Mesenchymal stem cell (in vitro differentiated cells and primary cell): ENCODE measurements at regions not wholly inside any gene's neighbourhood (a gene's known extent, or its start where the extent isn't known, plus 50 kb on each side); places are given as distances from the start of the nearest gene placed in this dataset.

Experiments used
- DNase-seq: peaks from one replicate; pipeline ENCODE4 v3.0.0-alpha.2; 2013
- H2AFZ ChIP-seq: one replicate; pipeline ENCODE4 v1.6.1; 2013; ENCODE audit warnings: low read depth, mild to moderate bottlenecking, control low read depth, inconsistent platforms, low read length, moderate library complexity
- H2AK5ac ChIP-seq: 2 replicates; pipeline ENCODE4 v1.6.1; 2013; ENCODE audit warnings: low read length, moderate library complexity, mild to moderate bottlenecking, inconsistent platforms; ENCODE audit not compliant: severe bottlenecking
- H2BK120ac ChIP-seq: one replicate; pipeline ENCODE4 v1.6.1; 2013; ENCODE audit warnings: low read depth, mild to moderate bottlenecking, inconsistent platforms, low read length, moderate library complexity
- H2BK12ac ChIP-seq, 2 experiments: one replicate each; pipeline ENCODE4 v1.6.1; 2013; ENCODE audit warnings: inconsistent platforms in 2 of 2, low read length in 2 of 2, mild to moderate bottlenecking in 2 of 2, moderate library complexity in 2 of 2, control low read depth in 1 of 2
- H2BK15ac ChIP-seq: one replicate; pipeline ENCODE4 v1.6.1; 2013; ENCODE audit warnings: mild to moderate bottlenecking, low read depth, inconsistent platforms; ENCODE audit not compliant: poor library complexity, severe bottlenecking
- H2BK5ac ChIP-seq: 2 replicates; pipeline ENCODE4 v1.6.1; 2013; ENCODE audit warnings: low read depth, mild to moderate bottlenecking, low read length, control low read depth, inconsistent platforms; ENCODE audit not compliant: poor library complexity, severe bottlenecking
- H3K14ac ChIP-seq, 2 experiments: one replicate each; pipeline ENCODE4 v1.6.1; 2013; ENCODE audit warnings: inconsistent platforms in 2 of 2, low read length in 2 of 2, control low read depth in 1 of 2, mild to moderate bottlenecking in 1 of 2, moderate library complexity in 1 of 2
- H3K18ac ChIP-seq, 2 experiments: one replicate each; pipeline ENCODE4 v1.6.1; 2013; ENCODE audit warnings: inconsistent platforms in 2 of 2, low read length in 2 of 2, control low read depth in 1 of 2, low read depth in 1 of 2, mild to moderate bottlenecking in 1 of 2
- H3K23ac ChIP-seq, 2 experiments: one replicate each; pipeline ENCODE4 v1.6.1; 2013; ENCODE audit warnings: inconsistent platforms in 2 of 2, low read length in 2 of 2, mild to moderate bottlenecking in 2 of 2, moderate library complexity in 2 of 2, control low read depth in 1 of 2
- H3K27ac ChIP-seq: 2 replicates; pipeline ENCODE4 v1.5.1; 2013; ENCODE audit warnings: mild to moderate bottlenecking, moderate library complexity, low read length, control low read depth, inconsistent platforms; ENCODE audit not compliant: poor library complexity, severe bottlenecking
- H3K27me3 ChIP-seq, 2 experiments: 2 replicates each; pipeline versions ENCODE4 v1.6.1 to v1.7.0; 2013; ENCODE audit warnings: low read length in 2 of 2, mild to moderate bottlenecking in 2 of 2, moderate library complexity in 2 of 2, control low read depth in 1 of 2, inconsistent platforms in 1 of 2; ENCODE audit not compliant: control insufficient read depth in 1 of 2, insufficient read depth in 1 of 2
- H3K36me3 ChIP-seq, 2 experiments: 2 replicates each; pipeline versions ENCODE4 v1.6.1 to v1.7.0; 2013; ENCODE audit warnings: low read length in 2 of 2, control low read depth in 1 of 2, inconsistent platforms in 1 of 2, low read depth in 1 of 2, mild to moderate bottlenecking in 1 of 2; ENCODE audit not compliant: insufficient read depth in 2 of 2, control insufficient read depth in 1 of 2
- H3K4ac ChIP-seq, 2 experiments: one replicate each; pipeline ENCODE4 v1.6.1; 2013; ENCODE audit warnings: inconsistent platforms in 2 of 2, low read length in 2 of 2, mild to moderate bottlenecking in 2 of 2, moderate library complexity in 2 of 2, control low read depth in 1 of 2, low read depth in 1 of 2
- H3K4me1 ChIP-seq: 2 replicates; pipeline ENCODE4 v1.6.1; 2013; ENCODE audit warnings: low read depth, low read length, control low read depth; ENCODE audit not compliant: control insufficient read depth, insufficient read depth
- H3K4me2 ChIP-seq: 2 replicates; pipeline ENCODE4 v1.6.1; 2013; ENCODE audit warnings: low read length, mild to moderate bottlenecking, inconsistent platforms; ENCODE audit not compliant: poor library complexity, severe bottlenecking
- H3K4me3 ChIP-seq, 2 experiments: 2 replicates each; pipeline versions ENCODE4 v1.5.1 to v1.7.0; 2013; ENCODE audit warnings: low read length in 2 of 2, mild to moderate bottlenecking in 2 of 2, control low read depth in 1 of 2, low read depth in 1 of 2; ENCODE audit not compliant: insufficient read depth in 1 of 2
- H3K79me1 ChIP-seq: replicated peaks from 2 replicates; pipeline ENCODE4 v1.6.1; 2013; ENCODE audit warnings: mild to moderate bottlenecking, control low read depth, low read length, inconsistent platforms; ENCODE audit not compliant: poor library complexity, severe bottlenecking
- H3K9ac ChIP-seq: 2 replicates; pipeline ENCODE4 v1.7.0; 2013; ENCODE audit warnings: mild to moderate bottlenecking, low read length, moderate library complexity
- H3K9me3 ChIP-seq: 2 replicates; pipeline ENCODE4 v1.7.0; 2013; ENCODE audit warnings: mild to moderate bottlenecking, low read length; ENCODE audit not compliant: control insufficient read depth
- H4K8ac ChIP-seq: one replicate; pipeline ENCODE4 v1.6.1; 2013; ENCODE audit warnings: inconsistent platforms, mild to moderate bottlenecking, low read length, moderate library complexity
- H4K91ac ChIP-seq: one replicate; pipeline ENCODE4 v1.6.1; 2013; ENCODE audit warnings: mild to moderate bottlenecking, low read length, inconsistent platforms
- WGBS: methylation state at CpG from one replicate; pipeline ENCODE4 v1.1.7; 2013; ENCODE audit warnings: mixed read lengths; 5-methylcytosine and 5-hydroxymethylcytosine counted together

- Histone ChIP-seq H2BK15ac (no peak overlapping the region), H3K23ac (no peak overlapping the region), H2BK5ac (no peak overlapping the region), H2BK120ac (no peak overlapping the region), H4K91ac (no peak overlapping the region), H3K4me3 (no peak overlapping the region), H3K9me3 (no peaks in the 10 kb centered on the region), H3K14ac (no peak overlapping the region), H3K4me1 (no peaks in the 10 kb centered on the region), H3K27me3 (no peaks in the 10 kb centered on the region), H3K4me2 (no peak overlapping the region), H2AFZ (no peak overlapping the region), H3K4ac (no peak overlapping the region), H3K79me1 (no peaks in the 10 kb centered on the region), H3K36me3 (no peaks in the 10 kb centered on the region), H3K18ac (no peak overlapping the region), H3K27ac (no peak overlapping the region), H2AK5ac (no peak overlapping the region), H4K8ac (no peak overlapping the region), H2BK12ac (no peak overlapping the region), H3K9ac (no peak overlapping the region)
- DNase-seq = no peak
Observed at GRCh38 chr9:7912037-7912535, 112.5 kb upstream of the DMAC1 start.

- no peak overlapping the region for H2AK5ac ChIP-seq
- no peaks in the 10 kb centered on the region for H3K36me3 ChIP-seq
- no peak overlapping the region for H2BK15ac ChIP-seq
- no peaks in the 10 kb centered on the region for H3K9me3 ChIP-seq
- no peak overlapping the region for H2AFZ ChIP-seq
- no peak overlapping the region for H3K23ac ChIP-seq
- no peak overlapping the region for H4K8ac ChIP-seq
- H3K9ac ChIP-seq = no peak overlapping the region
- H3K4me3 ChIP-seq = no peak overlapping the region
- no peaks in the 10 kb centered on the region for H3K79me1 ChIP-seq
- H3K27me3 ChIP-seq = no peaks in the 10 kb centered on the region
- H3K4me2 ChIP-seq = no peak overlapping the region
- WGBS = 73% methylated on average over 3 of the region's 6 CpGs
- no peak overlapping the region for H3K4ac ChIP-seq
- H3K27ac ChIP-seq = no peak overlapping the region
- no peak overlapping the region for H4K91ac ChIP-seq
- no peak overlapping the region for H3K18ac ChIP-seq
- H2BK12ac ChIP-seq = no peak overlapping the region
- no peaks in the 10 kb centered on the region for H3K4me1 ChIP-seq
- no peak for DNase-seq
- H2BK120ac ChIP-seq = no peak overlapping the region
- no peak overlapping the region for H2BK5ac ChIP-seq
- H3K14ac ChIP-seq = no peak overlapping the region
Observed at GRCh38 chr9:7910426-7911020, 110.9 kb upstream of the DMAC1 start.

GRCh38 chr9:7909537-7909936, 110.0 kb upstream of the DMAC1 start:
- no peak overlapping the region for H3K23ac ChIP-seq
- H2BK15ac ChIP-seq = no peak overlapping the region
- no peak overlapping the region for H2AFZ ChIP-seq
- H3K4me3 ChIP-seq = no peak overlapping the region
- H3K4ac ChIP-seq = no peak overlapping the region
- no peak overlapping the region for H3K4me2 ChIP-seq
- H3K9me3 ChIP-seq = no peaks in the 10 kb centered on the region
- H3K14ac ChIP-seq = no peak overlapping the region
- no peak overlapping the region for H3K9ac ChIP-seq
- H3K36me3 ChIP-seq = no peaks in the 10 kb centered on the region
- H3K4me1 ChIP-seq = no peaks in the 10 kb centered on the region
- no peak overlapping the region for H4K8ac ChIP-seq
- 76% methylated on average over 3 of the region's 5 CpGs for WGBS
- no peaks in the 10 kb centered on the region for H3K27me3 ChIP-seq
- no peak overlapping the region for H4K91ac ChIP-seq
- H2AK5ac ChIP-seq = no peak overlapping the region
- no peak overlapping the region for H2BK12ac ChIP-seq
- H2BK120ac ChIP-seq = no peak overlapping the region
- H3K27ac ChIP-seq = no peak overlapping the region
- H3K18ac ChIP-seq = no peak overlapping the region
- H2BK5ac ChIP-seq = no peak overlapping the region
- H3K79me1 ChIP-seq = no peaks in the 10 kb centered on the region
- DNase-seq = no peak

GRCh38 chr9:7907551-7908337, 108.2 kb upstream of the DMAC1 start:
- Histone ChIP-seq H3K9ac (no peak overlapping the region), H3K27ac (no peak overlapping the region), H3K23ac (no peak overlapping the region), H4K8ac (no peak overlapping the region), H2AFZ (no peak overlapping the region), H3K9me3 (no peaks in the 10 kb centered on the region), H3K4me1 (no peaks in the 10 kb centered on the region), H3K4me3 (no peak overlapping the region), H3K79me1 (no peaks in the 10 kb centered on the region), H2BK120ac (no peak overlapping the region), H3K27me3 (no peaks in the 10 kb centered on the region), H2AK5ac (no peak overlapping the region), H3K18ac (no peak overlapping the region), H3K4me2 (no peak overlapping the region), H4K91ac (no peak overlapping the region), H2BK12ac (no peak overlapping the region), H2BK5ac (no peak overlapping the region), H2BK15ac (no peak overlapping the region), H3K14ac (no peak overlapping the region), H3K4ac (no peak overlapping the region), H3K36me3 (no peaks in the 10 kb centered on the region)
- no peak for DNase-seq
- 100% methylated on average over 3 of the region's 5 CpGs for WGBS
